PFSK-1 (cell line): ENCODE measurements at regions not wholly inside any gene's neighbourhood (a gene's known extent, or its start where the extent isn't known, plus 50 kb on each side); places are given as distances from the start of the nearest gene placed in this dataset.

Experiments
- FOXP2 ChIP-seq: optimal IDR thresholded peaks from 2 replicates; pipeline ENCODE3; 2011; ENCODE audit warnings: borderline replicate concordance, control low read depth, inconsistent platforms; ENCODE audit not compliant: insufficient read depth; ENCODE audit errors: extremely low read length, extremely low read depth
- POLR2AphosphoS5 ChIP-seq: IDR thresholded peaks from 2 replicates; pipeline ENCODE4 v1.6.1; 2012; ENCODE audit warnings: low read depth, mild to moderate bottlenecking, control low read depth, low read length, moderate library complexity
- REST ChIP-seq, 2 experiments: IDR thresholded peaks; 2 replicates each; pipeline versions ENCODE4 v1.6.1 to v1.8.0; 2011 to 2012; ENCODE audit warnings: low read depth in 2 of 2, low read length in 2 of 2, control low read depth in 1 of 2, inconsistent platforms in 1 of 2, mild to moderate bottlenecking in 1 of 2, moderate library complexity in 1 of 2; ENCODE audit not compliant: insufficient read depth in 1 of 2
- SIN3A ChIP-seq: IDR thresholded peaks from 2 replicates; pipeline ENCODE4 v1.6.1; 2012; ENCODE audit warnings: mild to moderate bottlenecking, low read length, moderate library complexity, borderline replicate concordance; ENCODE audit not compliant: insufficient read depth
- TAF1 ChIP-seq: IDR thresholded peaks from 2 replicates; pipeline ENCODE4 v1.6.1; 2012; ENCODE audit warnings: low read length, control low read depth, borderline replicate concordance; ENCODE audit not compliant: insufficient read depth

GRCh38 chr2:37476411-37476810, 132.0 kb downstream of the QPCT start:
- TF ChIP-seq FOXP2 (no peak), SIN3A (no peak), TAF1 (no peak), REST (IDR thresholded peaks at IDR 0.05; ENCODE audit: insufficient read depth in 1 of 2, low read depth in 2 of 2, low read length in 2 of 2) (no peak), POLR2AphosphoS5 (no peak)

GRCh38 chr2:37477921-37478320, 133.5 kb downstream of the QPCT start:
- TF ChIP-seq REST (IDR thresholded peaks at IDR 0.05; ENCODE audit: insufficient read depth in 1 of 2, low read depth in 2 of 2, low read length in 2 of 2), result no peak
- no peak for TF ChIP-seq SIN3A
- TF ChIP-seq POLR2AphosphoS5, result no peak
- TF ChIP-seq FOXP2, result no peak
- no peak for TF ChIP-seq TAF1

- TF ChIP-seq SIN3A (no peak), POLR2AphosphoS5 (no peak), TAF1 (no peak), FOXP2 (no peak), REST (IDR thresholded peaks at IDR 0.05; ENCODE audit: insufficient read depth in 1 of 2, low read depth in 2 of 2, low read length in 2 of 2) (no peak)
Measured at GRCh38 chr2:37481244-37481643, 136.8 kb downstream of the QPCT start.

- TF ChIP-seq FOXP2 (no peak), TAF1 (no peak), REST (IDR thresholded peaks at IDR 0.05; ENCODE audit: insufficient read depth in 1 of 2, low read depth in 2 of 2, low read length in 2 of 2) (no peak), SIN3A (no peak), POLR2AphosphoS5 (no peak)
Measured at GRCh38 chr2:37489041-37489456, 144.6 kb downstream of the QPCT start.

- no peak for TF ChIP-seq FOXP2
- no peak for TF ChIP-seq REST (IDR thresholded peaks at IDR 0.05; ENCODE audit: insufficient read depth in 1 of 2, low read depth in 2 of 2, low read length in 2 of 2)
- no peak for TF ChIP-seq TAF1
- no peak for TF ChIP-seq POLR2AphosphoS5
- no peak for TF ChIP-seq SIN3A
Measured at GRCh38 chr2:37489536-37489935, 145.1 kb downstream of the QPCT start.
